Globus pallidus (tissue), 1 donor: ENCODE measurements at regions not wholly inside any gene's neighbourhood (a gene's known extent, or its start where the extent isn't known, plus 50 kb on each side); places are given as distances from the start of the nearest gene placed in this dataset.

Experiments used
- DNase-seq: peaks from one replicate; pipeline ENCODE4 v3.0.0-alpha.2; 2015; ENCODE audit warnings: low spot score

- DNase-seq = no peak
These were observed 211.9 kb downstream of the SOCS6 start for GRCh38 chr18:70500748-70501147.

GRCh38 chr18:70499218-70499691 is 210.4 kb downstream of the SOCS6 start:
- DNase-seq = no peak

GRCh38 chr18:70496353-70497294 is 207.8 kb downstream of the SOCS6 start:
- no peak for DNase-seq

DNA sequence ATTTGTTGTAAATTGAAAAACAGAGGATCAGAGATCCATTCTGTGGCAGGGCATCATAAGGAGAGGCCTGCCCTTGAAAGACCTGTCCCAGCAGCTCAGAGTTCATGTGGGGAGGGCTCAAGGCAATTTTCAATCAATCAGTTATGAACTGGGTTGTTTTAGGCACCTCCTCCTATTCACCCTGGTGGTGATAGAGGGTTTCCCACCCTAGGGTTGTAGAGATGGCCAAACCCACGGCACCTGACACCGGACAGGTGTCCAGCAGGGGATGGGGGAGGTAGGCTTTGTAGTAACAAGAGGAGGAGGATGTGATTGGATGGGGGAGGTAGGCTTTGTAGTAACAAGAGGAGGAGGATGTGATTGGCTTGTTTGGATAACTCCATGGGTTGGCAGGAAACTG is 205.7 kb downstream of the SOCS6 start:
- no peak for DNase-seq

- no peak for DNase-seq
These were observed 204.6 kb downstream of the SOCS6 start for GRCh38 chr18:70493461-70493860.

DNA sequence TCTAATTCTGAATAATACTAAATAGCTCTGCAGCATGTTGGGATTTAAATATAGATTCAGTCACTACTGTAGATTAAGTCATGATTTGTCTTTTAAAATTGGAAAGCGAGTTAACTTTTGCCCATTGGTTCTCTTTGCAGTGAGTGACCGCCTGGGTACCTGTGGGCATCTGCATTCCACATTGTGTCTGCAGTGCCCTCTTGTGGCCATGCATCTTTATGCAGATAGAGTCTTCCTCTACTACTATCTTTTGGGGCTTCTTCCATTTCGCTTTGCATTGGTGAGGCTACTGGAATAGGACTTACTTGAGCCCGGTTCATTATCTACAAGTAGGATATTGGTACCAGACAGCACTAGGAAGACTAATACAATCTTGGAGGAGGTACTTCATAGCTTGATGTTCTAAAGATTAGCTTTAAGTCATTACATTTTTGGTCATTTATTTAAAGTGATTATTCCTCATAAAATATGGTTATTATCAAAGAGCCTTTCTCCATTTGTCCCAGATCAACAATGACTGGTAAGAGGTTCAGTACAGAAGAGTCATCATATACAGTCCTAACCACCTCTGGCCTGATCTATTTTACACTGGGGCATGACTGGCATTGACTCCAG is 203.0 kb downstream of the SOCS6 start:
- DNase-seq = peak; percentile 81

GRCh38 chr18:70489986-70490933 is 201.4 kb downstream of the SOCS6 start:
- DNase-seq = peak; percentile 78

- no peak for DNase-seq
These were observed 200.7 kb downstream of the SOCS6 start for GRCh38 chr18:70489571-70489970.

- DNase-seq = peak; percentile 70
These were observed 181.1 kb downstream of the SOCS6 start for GRCh38 chr18:70469916-70470315.

DNA sequence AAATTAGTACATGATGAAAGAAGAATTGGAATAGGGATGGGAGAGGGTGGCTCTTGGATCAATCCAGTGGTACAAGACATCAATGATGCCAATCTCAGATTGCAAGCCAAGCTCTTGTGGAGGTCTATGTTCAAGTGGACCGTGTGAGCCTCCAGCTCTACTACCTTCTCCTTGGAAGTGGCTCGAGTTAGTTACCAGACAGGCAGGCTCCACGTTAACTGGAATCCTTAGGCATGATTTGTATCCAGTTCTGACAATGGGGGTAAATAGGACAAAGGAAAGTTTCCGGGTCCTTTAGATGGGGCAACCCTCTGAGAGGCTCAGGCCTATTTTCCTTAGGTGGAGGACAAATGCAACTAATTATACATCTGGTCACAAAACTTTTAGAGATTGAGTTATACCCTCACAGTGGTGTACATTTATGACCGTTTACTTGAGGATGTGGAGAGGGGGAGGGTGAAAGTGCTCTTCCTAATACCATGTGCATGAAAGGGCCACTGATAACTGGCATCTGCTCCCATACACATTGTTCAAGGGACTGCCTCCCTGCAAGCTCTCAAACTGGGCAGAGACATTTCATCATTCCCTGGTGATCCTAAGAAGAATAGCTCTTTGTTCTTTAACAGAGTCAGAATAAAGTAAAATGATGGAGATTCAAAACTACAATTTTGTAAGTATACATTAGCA is 180.2 kb downstream of the SOCS6 start:
- peak; percentile 94 for DNase-seq

DNA sequence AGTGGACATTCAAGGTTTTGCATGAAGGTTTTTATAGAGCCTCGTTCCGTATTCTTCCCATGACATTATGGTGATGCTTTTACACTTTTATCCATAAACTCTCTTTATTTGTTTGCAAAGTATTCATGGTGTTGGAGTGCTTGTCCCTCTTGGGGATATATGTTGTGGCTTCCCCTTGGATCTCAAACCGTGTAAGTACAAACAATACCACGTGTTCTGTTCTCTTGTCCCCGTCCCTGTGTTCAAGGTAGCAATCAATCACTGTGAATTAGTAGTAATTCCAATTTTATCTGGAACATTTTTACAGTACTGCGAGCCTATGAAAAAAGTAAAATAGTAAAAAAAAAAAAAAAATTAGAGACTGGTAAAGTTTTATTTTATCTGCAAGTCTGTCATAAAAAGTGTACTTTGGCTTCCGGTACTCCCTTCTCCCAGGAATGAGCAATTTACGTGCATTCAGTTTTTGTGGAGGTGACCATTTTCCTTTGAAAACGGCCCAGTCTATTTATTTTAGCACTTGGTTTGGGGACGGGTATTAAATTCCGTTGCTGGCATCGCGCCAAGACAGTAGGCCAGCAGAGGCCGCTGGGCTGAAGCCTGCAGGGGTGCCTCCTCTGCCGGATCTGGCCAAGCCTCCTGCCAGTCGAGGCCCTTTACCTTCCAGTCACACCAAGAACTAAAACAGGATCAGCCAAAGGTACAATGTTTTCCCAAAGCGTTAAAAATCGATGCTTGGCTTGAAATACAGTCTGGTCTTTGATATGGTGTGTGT is 175.7 kb downstream of the SOCS6 start:
- DNase-seq = peak; percentile 91

- peak; percentile 51 for DNase-seq
These were observed 174.2 kb downstream of the SOCS6 start for GRCh38 chr18:70463085-70463484.

DNA sequence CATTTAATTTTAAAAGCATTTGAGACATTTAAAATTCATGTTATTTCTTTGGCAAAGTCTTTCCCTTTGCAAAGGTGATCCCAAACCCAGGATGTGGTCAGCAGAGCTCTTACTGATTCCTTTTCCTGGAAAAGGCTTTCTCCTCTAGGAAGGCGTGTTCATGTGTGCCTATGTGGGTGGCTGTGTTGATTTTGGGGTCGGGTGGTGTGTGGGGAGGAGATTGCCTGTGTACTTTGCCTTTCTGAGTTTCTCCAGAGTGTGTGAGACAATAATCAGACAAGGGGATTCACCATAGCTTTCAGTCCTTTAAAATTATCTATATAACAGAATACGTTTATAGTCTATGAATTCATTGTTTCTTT is 173.2 kb downstream of the SOCS6 start:
- no peak for DNase-seq

GRCh38 chr18:70461323-70462077 is 172.7 kb downstream of the SOCS6 start:
- no peak for DNase-seq

DNA sequence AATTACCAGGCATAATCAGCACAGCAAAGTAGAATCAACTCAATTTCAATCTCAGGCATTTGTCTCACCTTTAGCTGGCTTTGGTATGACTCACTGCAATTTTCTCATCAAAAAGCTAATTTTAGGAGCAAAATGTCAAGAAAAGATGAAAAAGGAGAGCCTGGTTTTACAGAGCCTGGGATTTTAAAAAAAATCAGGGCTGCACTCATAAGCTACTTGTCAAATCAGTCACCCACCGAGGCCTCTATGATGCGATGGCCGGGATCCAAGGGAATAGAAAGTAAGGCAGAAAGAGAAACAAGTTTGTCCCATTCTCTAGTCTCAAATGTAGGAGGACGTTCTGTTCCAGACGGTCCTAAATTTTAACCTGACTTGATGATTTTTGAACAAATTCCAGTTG is 170.9 kb downstream of the SOCS6 start:
- no peak for DNase-seq

DNA sequence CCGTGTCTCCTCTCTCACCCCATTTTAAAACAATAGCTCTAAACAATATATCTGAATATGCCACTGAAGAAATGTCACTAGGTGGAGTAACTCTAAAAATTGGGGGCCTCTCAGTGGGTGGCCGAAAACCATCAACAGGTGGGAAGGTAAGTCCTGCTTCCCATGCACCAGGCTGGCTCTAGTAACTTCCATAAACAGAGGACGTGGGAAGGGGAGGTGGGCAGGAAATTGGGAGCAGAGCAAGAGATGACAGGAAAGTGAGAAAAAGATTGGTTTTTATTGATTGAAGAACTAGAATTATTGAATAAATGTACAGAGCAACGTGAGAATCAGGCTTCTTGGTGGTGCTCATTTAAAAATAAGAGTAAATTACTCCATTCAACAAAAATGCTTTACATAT is 170.4 kb downstream of the SOCS6 start:
- DNase-seq = no peak

GRCh38 chr18:70457788-70458187 is 168.9 kb downstream of the SOCS6 start:
- no peak for DNase-seq

DNA sequence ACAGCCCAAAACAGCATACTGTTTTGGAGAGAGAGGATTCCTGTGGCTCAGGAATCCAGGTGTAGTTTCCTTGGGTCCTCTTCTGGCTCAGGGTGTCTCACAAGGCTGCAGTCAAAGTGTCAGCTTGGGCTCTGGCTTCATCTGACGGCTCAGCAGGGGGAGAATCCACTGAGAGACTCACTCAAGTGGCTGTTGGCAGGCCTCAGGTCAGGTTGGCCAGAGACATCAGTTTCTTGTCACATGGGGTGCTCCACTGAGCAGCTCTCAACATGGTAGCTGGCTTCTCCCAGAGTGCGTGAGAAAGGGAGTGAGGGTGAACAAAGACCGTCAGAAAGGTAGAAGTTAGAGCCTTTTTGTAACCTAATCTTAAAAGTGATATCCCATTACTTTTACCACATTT is 168.4 kb downstream of the SOCS6 start:
- no peak for DNase-seq

DNA sequence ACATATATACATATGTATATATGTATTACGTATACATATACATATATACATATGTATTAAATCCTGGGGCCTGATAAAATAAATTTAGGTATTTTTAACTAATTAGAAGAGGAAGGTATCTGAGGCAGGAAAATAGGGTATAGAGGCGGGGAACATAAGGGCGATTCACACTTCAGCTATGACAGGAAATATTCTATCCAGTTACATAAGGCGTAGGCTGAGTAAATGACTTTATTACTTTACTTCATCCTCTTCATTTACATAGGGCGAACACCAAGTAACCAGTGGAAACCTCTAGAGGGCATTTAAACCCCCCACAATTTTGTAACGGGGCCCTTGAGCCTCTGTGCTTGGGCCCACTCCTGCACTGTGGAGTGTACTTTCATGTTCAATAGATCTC is 167.5 kb downstream of the SOCS6 start:
- no peak for DNase-seq

DNA sequence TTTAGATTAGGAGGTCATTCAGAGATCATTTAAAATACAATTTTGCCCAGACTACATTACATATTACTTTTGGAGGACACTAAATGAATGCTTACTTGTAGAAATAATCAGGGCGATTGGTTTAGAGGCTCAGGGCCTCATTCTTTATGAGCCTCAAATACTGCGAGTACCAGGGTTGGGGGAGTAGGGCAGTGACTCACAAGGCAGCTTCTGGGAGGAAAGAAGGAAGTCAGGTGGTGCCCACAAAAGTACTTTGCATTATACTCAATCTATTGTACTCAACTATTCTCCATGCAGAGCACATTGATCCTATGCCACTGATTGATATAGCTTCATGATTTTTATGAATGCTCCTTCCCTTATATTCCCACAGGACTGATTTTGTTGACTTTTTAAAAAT is 166.9 kb downstream of the SOCS6 start:
- no peak for DNase-seq
